ENCODE measurements at regions not wholly inside any gene's neighbourhood (a gene's known extent, or its start where the extent isn't known, plus 50 kb on each side); places are given as distances from the start of the nearest gene placed in this dataset.

DNA sequence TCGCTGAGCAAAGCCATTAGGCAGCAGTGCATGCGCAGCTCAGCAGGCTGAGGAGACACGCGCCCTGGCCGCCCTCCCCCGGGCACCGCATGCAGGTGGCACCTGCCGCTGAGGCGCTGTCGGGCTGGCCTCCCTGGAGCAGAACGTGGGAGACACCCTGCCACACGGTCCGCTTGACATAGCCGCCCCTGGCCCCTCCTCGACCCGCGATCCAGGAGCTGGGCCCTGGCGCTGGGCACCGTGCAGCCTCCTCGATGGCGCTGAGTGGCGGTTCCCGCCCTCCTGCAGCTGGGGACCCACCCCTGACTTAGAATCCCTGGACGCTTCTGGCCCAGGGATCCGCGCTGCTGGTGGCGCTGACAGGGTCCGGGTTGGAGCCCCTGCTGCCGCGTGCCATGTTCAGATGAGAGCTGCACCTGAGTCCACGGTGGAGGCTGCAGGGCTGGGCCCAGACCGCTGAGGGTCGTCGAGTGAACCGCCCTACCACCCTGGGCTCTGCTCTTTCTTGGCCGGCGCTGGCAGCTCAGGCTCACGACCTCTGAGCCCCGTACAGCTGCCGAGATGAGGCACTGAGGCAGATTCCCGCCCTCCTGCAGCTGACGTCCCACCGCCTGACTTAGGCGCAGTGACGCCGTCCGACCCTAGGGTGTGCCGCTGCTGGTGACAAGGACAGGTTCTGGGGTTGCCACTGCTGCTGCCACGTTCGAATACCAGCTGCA lies 116.8 kb downstream of the OR13A1 start:
- TF ChIP-seq, protein P1, sequence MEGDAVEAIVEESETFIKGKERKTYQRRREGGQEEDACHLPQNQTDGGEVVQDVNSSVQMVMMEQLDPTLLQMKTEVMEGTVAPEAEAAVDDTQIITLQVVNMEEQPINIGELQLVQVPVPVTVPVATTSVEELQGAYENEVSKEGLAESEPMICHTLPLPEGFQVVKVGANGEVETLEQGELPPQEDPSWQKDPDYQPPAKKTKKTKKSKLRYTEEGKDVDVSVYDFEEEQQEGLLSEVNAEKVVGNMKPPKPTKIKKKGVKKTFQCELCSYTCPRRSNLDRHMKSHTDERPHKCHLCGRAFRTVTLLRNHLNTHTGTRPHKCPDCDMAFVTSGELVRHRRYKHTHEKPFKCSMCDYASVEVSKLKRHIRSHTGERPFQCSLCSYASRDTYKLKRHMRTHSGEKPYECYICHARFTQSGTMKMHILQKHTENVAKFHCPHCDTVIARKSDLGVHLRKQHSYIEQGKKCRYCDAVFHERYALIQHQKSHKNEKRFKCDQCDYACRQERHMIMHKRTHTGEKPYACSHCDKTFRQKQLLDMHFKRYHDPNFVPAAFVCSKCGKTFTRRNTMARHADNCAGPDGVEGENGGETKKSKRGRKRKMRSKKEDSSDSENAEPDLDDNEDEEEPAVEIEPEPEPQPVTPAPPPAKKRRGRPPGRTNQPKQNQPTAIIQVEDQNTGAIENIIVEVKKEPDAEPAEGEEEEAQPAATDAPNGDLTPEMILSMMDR (IDR thresholded peaks at IDR 0.05) = no peak
- Mint-ChIP-seq H3K27me3 (ENCODE audit: unreplicated experiment) (peaks cover 3% of the 10 kb centered on the region), H3K27ac (ENCODE audit: unreplicated experiment) (no peak overlapping the region), H3K4me1 (ENCODE audit: unreplicated experiment) (no peaks in the 10 kb centered on the region), H3K36me3 (ENCODE audit: unreplicated experiment) (no peaks in the 10 kb centered on the region), H3K9me3 (ENCODE audit: unreplicated experiment) (no peaks in the 10 kb centered on the region), H3K4me3 (ENCODE audit: unreplicated experiment) (no peak overlapping the region)
- no peak for DNase-seq (ENCODE audit: extremely low spot score, unreplicated experiment)

DNA sequence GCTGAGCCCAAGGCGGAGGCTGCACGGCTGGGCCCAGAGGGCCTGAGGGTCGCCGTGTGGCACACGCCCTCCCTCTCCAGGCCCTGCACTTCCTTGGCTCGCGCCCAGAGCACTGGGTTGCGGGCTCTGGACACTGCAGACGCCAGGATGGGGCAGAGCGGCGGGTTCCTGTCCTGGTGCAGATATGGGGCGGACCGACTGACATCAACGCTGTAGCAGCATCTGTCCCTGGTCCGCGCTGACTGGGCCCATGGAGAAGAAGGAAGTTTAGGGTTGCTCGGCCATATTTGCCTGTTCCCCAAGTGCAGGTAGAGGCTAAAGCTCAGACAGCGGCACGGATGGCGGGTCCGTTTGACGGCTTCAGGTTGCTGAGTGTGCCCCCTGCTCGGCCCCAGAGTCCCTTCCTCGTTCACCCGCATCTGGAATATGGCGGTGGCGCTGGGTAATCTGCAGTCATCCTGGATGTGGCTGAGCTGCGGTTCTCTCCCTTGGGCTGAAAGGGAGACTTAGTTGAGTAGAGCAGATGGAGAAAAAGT lies 116.1 kb downstream of the OR13A1 start:
- Mint-ChIP-seq H3K27me3 (ENCODE audit: unreplicated experiment) (peaks cover 3% of the 10 kb centered on the region), H3K4me3 (ENCODE audit: unreplicated experiment) (no peak overlapping the region), H3K4me1 (ENCODE audit: unreplicated experiment) (no peaks in the 10 kb centered on the region), H3K27ac (ENCODE audit: unreplicated experiment) (no peak overlapping the region), H3K9me3 (ENCODE audit: unreplicated experiment) (no peaks in the 10 kb centered on the region), H3K36me3 (ENCODE audit: unreplicated experiment) (no peaks in the 10 kb centered on the region)
- no peak for DNase-seq (ENCODE audit: extremely low spot score, unreplicated experiment)
- TF ChIP-seq, protein P1 (IDR thresholded peaks at IDR 0.05) = no peak

DNA sequence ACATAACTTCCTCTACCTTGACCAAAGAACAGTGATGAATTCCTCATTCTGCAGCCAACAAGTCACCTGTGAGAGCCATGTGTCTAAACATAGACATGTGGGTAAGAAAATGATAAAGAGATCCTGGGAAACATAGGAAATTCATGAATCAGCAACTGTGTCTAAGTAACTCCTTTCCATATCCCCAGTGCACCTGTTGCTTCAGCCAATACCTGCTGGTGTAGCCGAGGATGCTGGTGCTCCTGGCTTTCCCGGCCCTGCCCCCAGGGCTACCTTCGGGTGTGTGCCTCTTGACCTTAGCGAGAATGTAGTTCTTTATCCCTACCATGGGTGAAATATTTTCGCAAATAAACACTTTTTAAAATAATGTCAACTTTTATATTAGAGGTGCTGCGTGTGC lies 114.1 kb downstream of the OR13A1 start:
- Mint-ChIP-seq H3K4me3 (ENCODE audit: unreplicated experiment) (no peak overlapping the region), H3K4me1 (ENCODE audit: unreplicated experiment) (no peaks in the 10 kb centered on the region), H3K9me3 (ENCODE audit: unreplicated experiment) (no peaks in the 10 kb centered on the region), H3K27ac (ENCODE audit: unreplicated experiment) (no peak overlapping the region), H3K27me3 (ENCODE audit: unreplicated experiment) (peaks cover 3% of the 10 kb centered on the region), H3K36me3 (ENCODE audit: unreplicated experiment) (no peaks in the 10 kb centered on the region)
- TF ChIP-seq, protein P1 (IDR thresholded peaks at IDR 0.05) = no peak
- DNase-seq (ENCODE audit: extremely low spot score, unreplicated experiment) = no peak

DNA sequence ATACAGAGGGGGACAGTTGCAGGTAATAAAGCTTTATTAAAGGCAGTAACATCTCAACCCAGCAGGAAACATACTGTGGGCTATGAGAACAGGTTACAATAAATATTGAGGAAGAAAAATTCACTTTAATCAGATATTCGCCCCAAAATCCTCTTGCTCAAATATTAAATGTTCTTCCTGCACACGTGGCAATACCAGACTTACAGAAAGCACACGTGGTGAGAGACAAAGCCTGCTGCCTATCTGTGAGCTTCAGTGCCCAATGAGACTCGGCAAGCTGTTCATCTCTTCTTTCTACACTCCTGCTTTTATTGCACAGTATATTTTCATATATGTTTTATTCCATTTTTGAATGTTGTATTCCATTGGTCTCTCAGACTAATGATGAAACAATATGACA lies 113.2 kb downstream of the OR13A1 start:
- H3K9me3 Mint-ChIP-seq (ENCODE audit: unreplicated experiment) = no peaks in the 10 kb centered on the region
- TF ChIP-seq, protein P1 (IDR thresholded peaks at IDR 0.05) = no peak
- no peaks in the 10 kb centered on the region for H3K36me3 Mint-ChIP-seq (ENCODE audit: unreplicated experiment)
- peaks cover 7% of the 10 kb centered on the region for H3K27me3 Mint-ChIP-seq (ENCODE audit: unreplicated experiment)
- H3K4me1 Mint-ChIP-seq (ENCODE audit: unreplicated experiment) = no peaks in the 10 kb centered on the region
- H3K4me3 Mint-ChIP-seq (ENCODE audit: unreplicated experiment) = no peak overlapping the region
- H3K27ac Mint-ChIP-seq (ENCODE audit: unreplicated experiment) = no peak overlapping the region
- no peak for DNase-seq (ENCODE audit: extremely low spot score, unreplicated experiment)

DNA sequence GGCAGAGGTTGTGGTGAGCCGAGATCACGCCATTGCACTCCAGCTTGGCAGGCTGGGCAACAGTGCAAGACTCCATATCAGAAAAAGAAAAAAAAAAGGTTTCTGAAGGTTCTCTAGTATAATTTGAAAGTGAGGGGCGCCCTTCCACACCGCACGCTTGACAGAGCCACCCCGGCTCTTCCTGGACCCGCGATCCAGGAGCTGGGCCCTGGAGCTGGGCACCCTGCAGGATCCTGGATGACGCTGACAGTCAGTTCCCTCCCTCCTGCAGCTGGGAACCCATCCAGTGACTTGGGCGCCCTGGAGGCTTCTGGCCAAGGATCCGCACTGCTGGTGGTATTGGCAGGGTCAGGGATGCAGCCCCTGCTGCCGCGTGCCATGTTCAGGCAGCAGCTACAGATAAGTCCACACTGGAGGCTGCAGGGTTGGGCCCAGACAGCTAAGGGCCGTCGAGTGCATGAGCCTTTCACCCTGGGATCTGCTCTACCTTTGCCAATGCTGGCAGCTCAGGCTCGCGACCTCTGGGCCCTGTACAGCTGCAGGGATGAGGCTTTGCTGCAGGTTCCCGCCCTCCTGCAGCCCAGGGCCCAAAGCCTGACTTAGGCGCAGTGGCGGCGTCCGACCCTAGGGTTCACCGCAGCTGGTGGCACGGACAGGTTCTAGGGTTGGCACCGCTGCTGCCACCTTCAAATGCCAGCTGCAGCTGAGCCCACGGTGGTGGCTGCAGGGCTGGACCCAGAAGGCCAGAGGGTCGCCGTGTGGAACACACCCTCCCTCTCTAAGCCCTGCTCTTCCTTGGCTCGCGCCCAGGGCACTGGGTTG lies 110.2 kb downstream of the OR13A1 start:
- Mint-ChIP-seq H3K4me1 (ENCODE audit: unreplicated experiment) (no peaks in the 10 kb centered on the region), H3K36me3 (ENCODE audit: unreplicated experiment) (no peaks in the 10 kb centered on the region), H3K4me3 (ENCODE audit: unreplicated experiment) (no peak overlapping the region), H3K27ac (ENCODE audit: unreplicated experiment) (no peak overlapping the region), H3K9me3 (ENCODE audit: unreplicated experiment) (peaks cover 4% of the 10 kb centered on the region), H3K27me3 (ENCODE audit: unreplicated experiment) (peaks cover 22% of the 10 kb centered on the region)
- TF ChIP-seq, protein P1 (IDR thresholded peaks at IDR 0.05) = no peak
- no peak for DNase-seq (ENCODE audit: extremely low spot score, unreplicated experiment)

Measured in osteocyte (in vitro differentiated cells).